Frontal cortex (tissue), 3 donors: ENCODE measurements at regions not wholly inside any gene's neighbourhood (a gene's known extent, or its start where the extent isn't known, plus 50 kb on each side); places are given as distances from the start of the nearest gene placed in this dataset.
"Not testable (repeated sequence)": the region's sequence is repeated elsewhere in the genome, so short reads cannot be mapped to it uniquely, and the experiment has no call there.

Source experiments
- DNase-seq, 2 donors: peaks; one replicate each; pipeline ENCODE4 v3.0.0; 2012; ENCODE audit warnings: low spot score in 2 of 2
- FAIRE-seq: peaks from 2 replicates; lab custom pipeline; 2012; peaks lifted over from hg19 to GRCh38; lab: Jason Lieb, UNC
- donor health status: control.
- donor health status: control.
- donor health status: control.

GRCh38 chr13:22866221-22866620, 314.6 kb upstream of the SGCG start:
- no peak for FAIRE-seq

GRCh38 chr13:22871231-22871630, 309.5 kb upstream of the SGCG start:
- DNase-seq: no peak
- no peak for FAIRE-seq

More at GRCh38 chr13:22866221-22866620, 314.6 kb upstream of the SGCG start:
- no peak for DNase-seq

GRCh38 chr13:22874839-22875238, 305.9 kb upstream of the SGCG start:
- DNase-seq (no peak), FAIRE-seq (no peak)

GRCh38 chr13:22877421-22877820, 303.4 kb upstream of the SGCG start:
- FAIRE-seq (no peak), DNase-seq (no peak)

- FAIRE-seq: no peak
- no peak for DNase-seq
Measured at GRCh38 chr13:22880741-22881720, 299.7 kb upstream of the SGCG start.

GRCh38 chr13:22881721-22882608, 298.8 kb upstream of the SGCG start:
- DNase-seq, FAIRE-seq: not testable (repeated sequence)

GRCh38 chr13:22883262-22883840, 297.4 kb upstream of the SGCG start:
- DNase-seq (no peak), FAIRE-seq (no peak)

GRCh38 chr13:22883956-22884355, 296.8 kb upstream of the SGCG start:
- DNase-seq (no peak), FAIRE-seq (no peak)

GRCh38 chr13:22886061-22886460, 294.7 kb upstream of the SGCG start:
- not testable (repeated sequence) for FAIRE-seq, DNase-seq

- not testable (repeated sequence) for FAIRE-seq, DNase-seq
Measured at GRCh38 chr13:22889376-22889775, 291.4 kb upstream of the SGCG start.

GRCh38 chr13:22893204-22893603, 287.6 kb upstream of the SGCG start:
- no peak for FAIRE-seq

GRCh38 chr13:22893777-22894176, 287.0 kb upstream of the SGCG start:
- FAIRE-seq: no peak
- DNase-seq: no peak

More at GRCh38 chr13:22893204-22893603, 287.6 kb upstream of the SGCG start:
- no peak for DNase-seq

GRCh38 chr13:22897571-22898314, 283.0 kb upstream of the SGCG start:
- DNase-seq (no peak), FAIRE-seq (no peak)

GRCh38 chr13:22900416-22900951, 280.3 kb upstream of the SGCG start:
- FAIRE-seq: not testable (repeated sequence)

GRCh38 chr13:22903301-22903700, 277.5 kb upstream of the SGCG start:
- FAIRE-seq (no peak), DNase-seq (no peak)

More at GRCh38 chr13:22900416-22900951, 280.3 kb upstream of the SGCG start:
- DNase-seq: not testable (repeated sequence)

GRCh38 chr13:22903925-22904324, 276.9 kb upstream of the SGCG start:
- DNase-seq (no peak), FAIRE-seq (no peak)

GRCh38 chr13:22915442-22916082, 265.2 kb upstream of the SGCG start:
- DNase-seq (peak; percentile 35 to 40), FAIRE-seq (no peak)

GRCh38 chr13:22916276-22916675, 264.5 kb upstream of the SGCG start:
- not testable (repeated sequence) for DNase-seq, FAIRE-seq
